C4-2B (cell line): ENCODE measurements at regions not wholly inside any gene's neighbourhood (a gene's known extent, or its start where the extent isn't known, plus 50 kb on each side); places are given as distances from the start of the nearest gene placed in this dataset.

Experiments
- H3K27ac ChIP-seq: fragments of 450-650 bp; 2 replicates; pipeline ENCODE4 v1.5.1; 2017
- ZFX ChIP-seq: fragments of 450-650 bp; IDR thresholded peaks from 2 replicates; pipeline ENCODE4 v1.6.1; 2017
- TF ChIP-seq, protein P1 (sequence below): fragments of 450-650 bp; conservative IDR thresholded peaks from 2 replicates; pipeline ENCODE4 v1.5.1; 2017; ENCODE audit warnings: mild to moderate bottlenecking

DNA sequence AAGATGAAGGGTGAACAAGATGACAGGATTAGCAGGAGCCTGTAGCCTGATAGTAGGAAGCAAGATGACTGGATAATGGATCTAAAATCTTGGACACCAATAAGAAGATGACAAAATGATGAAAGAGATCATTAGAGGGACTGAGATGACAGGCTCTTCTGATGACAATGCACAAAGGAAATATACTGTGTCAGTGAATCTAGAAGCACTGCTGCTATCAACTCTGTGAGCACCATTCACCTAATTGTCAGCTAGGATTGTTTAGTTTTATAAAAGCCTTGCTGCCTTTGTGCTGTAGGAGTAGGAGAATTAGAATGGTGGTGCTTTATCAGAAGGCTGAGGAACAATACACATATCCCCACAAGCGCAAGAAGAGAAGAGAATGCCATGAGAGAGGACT, 1127.8 kb downstream of the DTWD2 start:
- no peak for TF ChIP-seq ZFX
- TF ChIP-seq, protein P1, sequence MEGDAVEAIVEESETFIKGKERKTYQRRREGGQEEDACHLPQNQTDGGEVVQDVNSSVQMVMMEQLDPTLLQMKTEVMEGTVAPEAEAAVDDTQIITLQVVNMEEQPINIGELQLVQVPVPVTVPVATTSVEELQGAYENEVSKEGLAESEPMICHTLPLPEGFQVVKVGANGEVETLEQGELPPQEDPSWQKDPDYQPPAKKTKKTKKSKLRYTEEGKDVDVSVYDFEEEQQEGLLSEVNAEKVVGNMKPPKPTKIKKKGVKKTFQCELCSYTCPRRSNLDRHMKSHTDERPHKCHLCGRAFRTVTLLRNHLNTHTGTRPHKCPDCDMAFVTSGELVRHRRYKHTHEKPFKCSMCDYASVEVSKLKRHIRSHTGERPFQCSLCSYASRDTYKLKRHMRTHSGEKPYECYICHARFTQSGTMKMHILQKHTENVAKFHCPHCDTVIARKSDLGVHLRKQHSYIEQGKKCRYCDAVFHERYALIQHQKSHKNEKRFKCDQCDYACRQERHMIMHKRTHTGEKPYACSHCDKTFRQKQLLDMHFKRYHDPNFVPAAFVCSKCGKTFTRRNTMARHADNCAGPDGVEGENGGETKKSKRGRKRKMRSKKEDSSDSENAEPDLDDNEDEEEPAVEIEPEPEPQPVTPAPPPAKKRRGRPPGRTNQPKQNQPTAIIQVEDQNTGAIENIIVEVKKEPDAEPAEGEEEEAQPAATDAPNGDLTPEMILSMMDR, result no peak

DNA sequence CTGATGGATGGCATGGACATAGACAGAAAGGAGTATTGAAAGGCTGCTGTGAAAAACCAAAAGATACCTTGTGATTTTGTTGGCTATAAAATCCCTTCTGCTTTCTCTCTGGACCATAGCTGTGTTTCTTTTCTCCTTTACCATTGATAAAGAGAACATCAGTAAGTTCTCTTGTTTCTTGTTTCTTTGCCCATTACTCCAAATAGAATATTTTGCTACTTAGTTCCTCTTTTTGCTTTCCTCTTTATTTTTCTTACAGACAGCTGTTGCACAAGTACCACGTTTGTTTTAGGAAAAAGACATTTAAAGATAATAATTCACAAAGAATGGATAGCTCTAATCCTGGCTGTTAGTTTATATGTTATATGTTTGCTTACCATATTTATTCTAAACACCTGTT, 1129.2 kb downstream of the DTWD2 start:
- TF ChIP-seq ZFX, result no peak
- TF ChIP-seq, protein P1, result no peak

More for the DNA sequence above, 1127.8 kb downstream of the DTWD2 start:
- H3K27ac ChIP-seq, result no peak overlapping the region

DNA sequence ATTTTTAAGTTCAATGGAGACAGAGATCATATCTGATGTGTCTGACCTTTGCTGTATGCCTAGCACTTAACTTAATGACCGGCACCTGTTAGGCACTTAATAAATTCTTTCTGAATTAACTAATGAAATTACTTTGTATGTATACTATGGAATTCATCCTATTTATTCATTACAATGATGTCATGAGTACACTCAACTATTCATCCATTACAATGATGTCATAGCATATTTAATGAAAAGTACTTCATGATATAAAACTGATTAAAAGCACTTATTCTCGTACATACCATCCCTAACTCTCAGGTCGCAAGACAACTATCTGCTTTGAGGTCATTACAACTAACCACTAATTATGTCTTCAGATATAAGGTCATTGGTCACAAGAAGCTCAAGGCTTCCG, 1131.6 kb downstream of the DTWD2 start:
- no peak for TF ChIP-seq ZFX
- TF ChIP-seq, protein P1, result no peak
- H3K27ac ChIP-seq, result no peak overlapping the region

More for the DNA sequence above, 1129.2 kb downstream of the DTWD2 start:
- no peak overlapping the region for H3K27ac ChIP-seq

DNA sequence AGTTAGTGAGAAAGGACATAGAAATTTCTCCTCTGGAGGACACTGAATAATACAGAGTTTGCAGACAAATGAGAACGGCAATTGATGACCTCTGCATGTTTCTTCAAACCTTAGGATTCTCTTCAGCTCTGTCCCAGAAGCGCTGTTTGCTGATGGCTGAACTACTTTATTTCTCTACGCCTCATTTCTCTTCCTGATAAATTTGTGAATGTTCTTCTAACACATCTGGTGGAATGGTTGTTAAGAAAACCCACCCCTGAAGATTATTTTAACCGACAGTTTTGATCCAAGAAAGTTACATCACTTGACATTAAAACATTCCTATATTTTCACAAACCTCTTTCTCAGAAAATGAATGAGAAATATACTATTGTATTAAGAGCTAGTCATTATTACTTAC, 1150.6 kb downstream of the DTWD2 start:
- TF ChIP-seq, protein P1, result no peak
- TF ChIP-seq ZFX, result no peak
- no peak overlapping the region for H3K27ac ChIP-seq

DNA sequence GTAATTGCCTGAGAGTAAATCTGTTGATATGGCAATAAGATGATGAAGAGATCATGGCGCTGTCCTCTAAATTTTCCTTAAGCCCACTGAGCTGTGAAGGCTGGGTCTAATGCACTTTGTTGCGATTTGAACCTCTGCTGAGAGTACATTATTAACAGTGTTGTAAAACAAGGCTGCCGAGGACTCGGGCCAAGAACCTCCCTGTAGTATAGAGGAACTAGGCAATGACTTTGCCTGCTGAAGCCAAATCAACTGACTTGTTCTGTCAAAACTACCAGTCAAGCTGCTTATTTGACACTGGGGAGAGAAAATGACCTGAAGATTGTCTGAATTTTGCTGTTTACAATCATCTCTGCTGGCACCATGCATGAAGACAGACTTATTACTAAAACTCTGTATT, 1154.7 kb downstream of the DTWD2 start:
- no peak overlapping the region for H3K27ac ChIP-seq
- TF ChIP-seq, protein P1, result no peak
- no peak for TF ChIP-seq ZFX

DNA sequence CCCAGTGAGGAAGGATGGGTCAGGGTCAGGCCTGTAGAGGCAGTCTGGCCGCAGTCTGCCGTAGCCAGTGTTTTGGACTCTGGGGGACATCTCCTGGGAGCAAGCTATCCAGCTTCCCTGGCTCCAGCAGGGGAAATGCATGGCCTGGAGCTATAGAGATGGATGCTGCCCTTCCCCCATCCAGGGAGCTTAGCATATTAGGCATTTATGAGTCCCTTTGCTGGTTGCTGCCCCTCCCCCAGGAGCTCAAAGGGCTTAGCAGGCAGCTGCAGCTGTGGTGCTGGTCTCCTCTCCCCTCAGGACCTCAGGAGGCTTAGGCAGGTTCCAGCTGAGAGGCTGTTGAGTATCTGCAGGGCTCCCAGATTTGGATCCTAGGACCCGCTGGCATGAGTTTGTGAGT, 1158.7 kb downstream of the DTWD2 start:
- TF ChIP-seq, protein P1, result no peak
- TF ChIP-seq ZFX, result no peak
- no peak overlapping the region for H3K27ac ChIP-seq

DNA sequence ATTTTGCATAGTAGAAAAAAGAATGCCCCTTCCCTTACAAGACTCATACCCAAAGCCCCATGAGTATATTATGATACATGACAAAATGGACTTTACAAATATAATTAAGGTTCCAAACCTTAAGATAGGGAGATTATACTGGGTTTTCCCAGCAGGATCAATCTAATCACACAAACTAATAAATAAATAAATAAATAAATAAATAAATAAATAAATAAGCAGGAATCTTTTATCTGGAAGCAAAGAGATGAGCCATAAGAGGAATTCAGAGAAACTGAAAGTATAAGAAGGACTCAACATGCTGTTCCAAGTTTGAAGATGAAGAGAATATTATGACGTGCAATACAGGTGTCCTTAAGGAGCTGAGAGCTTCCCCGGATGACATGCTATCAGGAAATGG, 1174.5 kb downstream of the DTWD2 start:
- TF ChIP-seq, protein P1, result no peak
- no peak for TF ChIP-seq ZFX
- no peak overlapping the region for H3K27ac ChIP-seq
